ENCODE measurements at regions not wholly inside any gene's neighbourhood (a gene's known extent, or its start where the extent isn't known, plus 50 kb on each side); places are given as distances from the start of the nearest gene placed in this dataset.

- Histone ChIP-seq H3K4me2 (ENCODE audit: insufficient read depth, low read length) (no peak overlapping the region), H4K20me1 (ENCODE audit: insufficient read depth, low read length) (no peaks in the 10 kb centered on the region), H3K4me3 (ENCODE audit: insufficient read depth, low read length) (no peak overlapping the region), H3K9me3 (ENCODE audit: low read depth, low read length) (no peaks in the 10 kb centered on the region), H3K27ac (ENCODE audit: low read depth, low read length) (no peak overlapping the region), H3K36me3 (ENCODE audit: insufficient read depth, low read length) (no peaks in the 10 kb centered on the region), H2AFZ (ENCODE audit: low read length) (no peak overlapping the region), H3K79me2 (ENCODE audit: insufficient read depth, low read length) (no peaks in the 10 kb centered on the region), H3K27me3 (ENCODE audit: insufficient read depth, low read length) (no peaks in the 10 kb centered on the region), H3K4me1 (ENCODE audit: insufficient read depth, low read length) (no peaks in the 10 kb centered on the region)
- no peak for DNase-seq (ENCODE audit: insufficient read length, low spot score, missing footprints)
- no peak for TF ChIP-seq CTCF (IDR thresholded peaks at IDR 0.05; ENCODE audit: extremely low read depth, low read depth, low read length)
Measured at GRCh38 chr2:128391679-128392078, 73.0 kb upstream of the HS6ST1 start.

- H3K27me3 ChIP-seq (ENCODE audit: insufficient read depth, low read length): no peaks in the 10 kb centered on the region
- no peak for TF ChIP-seq CTCF (IDR thresholded peaks at IDR 0.05; ENCODE audit: extremely low read depth, low read depth, low read length)
- H3K36me3 ChIP-seq (ENCODE audit: insufficient read depth, low read length): no peaks in the 10 kb centered on the region
- no peaks in the 10 kb centered on the region for H4K20me1 ChIP-seq (ENCODE audit: insufficient read depth, low read length)
- H3K9me3 ChIP-seq (ENCODE audit: low read depth, low read length): no peaks in the 10 kb centered on the region
- no peak overlapping the region for H2AFZ ChIP-seq (ENCODE audit: low read length)
- H3K4me3 ChIP-seq (ENCODE audit: insufficient read depth, low read length): no peak overlapping the region
- no peaks in the 10 kb centered on the region for H3K4me1 ChIP-seq (ENCODE audit: insufficient read depth, low read length)
- no peak overlapping the region for H3K4me2 ChIP-seq (ENCODE audit: insufficient read depth, low read length)
- DNase-seq (ENCODE audit: insufficient read length, low spot score, missing footprints): no peak
- no peak overlapping the region for H3K27ac ChIP-seq (ENCODE audit: low read depth, low read length)
- H3K79me2 ChIP-seq (ENCODE audit: insufficient read depth, low read length): no peaks in the 10 kb centered on the region
Measured at GRCh38 chr2:128392207-128392606, 73.5 kb upstream of the HS6ST1 start.

GRCh38 chr2:128394007-128394730 lies 75.5 kb upstream of the HS6ST1 start:
- H3K79me2 ChIP-seq (ENCODE audit: insufficient read depth, low read length): no peaks in the 10 kb centered on the region
- no peak overlapping the region for H3K27ac ChIP-seq (ENCODE audit: low read depth, low read length)
- no peaks in the 10 kb centered on the region for H3K27me3 ChIP-seq (ENCODE audit: insufficient read depth, low read length)
- no peaks in the 10 kb centered on the region for H3K9me3 ChIP-seq (ENCODE audit: low read depth, low read length)
- no peak for DNase-seq (ENCODE audit: insufficient read length, low spot score, missing footprints)
- H3K36me3 ChIP-seq (ENCODE audit: insufficient read depth, low read length): no peaks in the 10 kb centered on the region
- TF ChIP-seq CTCF (IDR thresholded peaks at IDR 0.05; ENCODE audit: extremely low read depth, low read depth, low read length): no peak
- no peaks in the 10 kb centered on the region for H3K4me1 ChIP-seq (ENCODE audit: insufficient read depth, low read length)
- H3K4me2 ChIP-seq (ENCODE audit: insufficient read depth, low read length): no peak overlapping the region
- H3K4me3 ChIP-seq (ENCODE audit: insufficient read depth, low read length): no peak overlapping the region
- H2AFZ ChIP-seq (ENCODE audit: low read length): no peak overlapping the region
- H4K20me1 ChIP-seq (ENCODE audit: insufficient read depth, low read length): no peaks in the 10 kb centered on the region

- no peak for DNase-seq (ENCODE audit: insufficient read length, low spot score, missing footprints)
- H3K4me2 ChIP-seq (ENCODE audit: insufficient read depth, low read length): no peak overlapping the region
- no peak for TF ChIP-seq CTCF (IDR thresholded peaks at IDR 0.05; ENCODE audit: extremely low read depth, low read depth, low read length)
- no peaks in the 10 kb centered on the region for H4K20me1 ChIP-seq (ENCODE audit: insufficient read depth, low read length)
- H3K9me3 ChIP-seq (ENCODE audit: low read depth, low read length): no peaks in the 10 kb centered on the region
- no peak overlapping the region for H3K27ac ChIP-seq (ENCODE audit: low read depth, low read length)
- H3K36me3 ChIP-seq (ENCODE audit: insufficient read depth, low read length): no peaks in the 10 kb centered on the region
- no peaks in the 10 kb centered on the region for H3K27me3 ChIP-seq (ENCODE audit: insufficient read depth, low read length)
- H2AFZ ChIP-seq (ENCODE audit: low read length): no peak overlapping the region
- H3K79me2 ChIP-seq (ENCODE audit: insufficient read depth, low read length): no peaks in the 10 kb centered on the region
- no peak overlapping the region for H3K4me3 ChIP-seq (ENCODE audit: insufficient read depth, low read length)
- no peaks in the 10 kb centered on the region for H3K4me1 ChIP-seq (ENCODE audit: insufficient read depth, low read length)
Measured at GRCh38 chr2:128395196-128395595, 76.5 kb upstream of the HS6ST1 start.
